Calu3 (cell line): ENCODE measurements at regions not wholly inside any gene's neighbourhood (a gene's known extent, or its start where the extent isn't known, plus 50 kb on each side); places are given as distances from the start of the nearest gene placed in this dataset.

Experiments
- BruUV-seq: library from RNA; stranded (reverse); fragments of 400-500 nt; replicated peaks from 2 replicates; lab custom pipeline; 2021; lab: Mats Ljungman, UMichigan
- CTCF ChIA-PET: fragments of 300-600 bp; sonication (Branson Sonifier 250); formaldehyde crosslinking; loops from one replicate; lab custom pipeline; 2022; ENCODE audit warnings: antibody characterized with exemption; lab: Charles Lee
- DNase-seq: peaks from one replicate; pipeline ENCODE4 v3.0.0; 2022
- H3K27ac Mint-ChIP-seq: one replicate; pipeline ENCODE4 v1.8.0; 2022; ENCODE audit warnings: mixed read lengths; ENCODE audit not compliant: unreplicated experiment
- H3K27me3 Mint-ChIP-seq: one replicate; pipeline ENCODE4 v1.8.0; 2022; ENCODE audit warnings: mixed read lengths; ENCODE audit not compliant: unreplicated experiment
- H3K36me3 Mint-ChIP-seq: one replicate; pipeline ENCODE4 v1.8.0; 2022; ENCODE audit warnings: mild to moderate bottlenecking, moderate library complexity, mixed read lengths; ENCODE audit not compliant: insufficient read depth, unreplicated experiment
- H3K4me1 Mint-ChIP-seq: one replicate; pipeline ENCODE4 v1.8.0; 2022; ENCODE audit warnings: mild to moderate bottlenecking, low read depth, mixed read lengths; ENCODE audit not compliant: unreplicated experiment
- H3K4me3 Mint-ChIP-seq: one replicate; pipeline ENCODE4 v1.8.0; 2022; ENCODE audit warnings: mild to moderate bottlenecking, low read depth, moderate library complexity, mixed read lengths; ENCODE audit not compliant: unreplicated experiment
- H3K9me3 Mint-ChIP-seq: one replicate; pipeline ENCODE4 v1.8.0; 2022; ENCODE audit warnings: low read depth, mixed read lengths; ENCODE audit not compliant: unreplicated experiment
- CTCF ChIP-seq: fragments of 200-600 bp; IDR thresholded peaks from one replicate; pipeline ENCODE4 v1.8.0; 2022; ENCODE audit warnings: antibody characterized with exemption; ENCODE audit not compliant: unreplicated experiment
- intact Hi-C: fragments of 100-400 bp; cut with micrococcal nuclease; formaldehyde crosslinking; loops from one replicate; pipeline ENCODE4 v1.10.0; 2022; ENCODE audit not compliant: unreplicated experiment

- CTCF ChIA-PET = no interaction called here
- H3K4me1 Mint-ChIP-seq = no peaks in the 10 kb centered on the region
- no peak for DNase-seq
- H3K4me3 Mint-ChIP-seq = no peak overlapping the region
- no peaks in the 10 kb centered on the region for H3K36me3 Mint-ChIP-seq
- TF ChIP-seq CTCF = no peak
- no peak overlapping the region for H3K27ac Mint-ChIP-seq
- H3K27me3 Mint-ChIP-seq = peaks cover 100% of the 10 kb centered on the region
- intact Hi-C loops = no loop called here
- BruUV-seq = no TSS peak
- H3K9me3 Mint-ChIP-seq = no peaks in the 10 kb centered on the region
Measured at GRCh38 chr17:79478841-79479240, 132.0 kb downstream of the RBFOX3 start.

DNA sequence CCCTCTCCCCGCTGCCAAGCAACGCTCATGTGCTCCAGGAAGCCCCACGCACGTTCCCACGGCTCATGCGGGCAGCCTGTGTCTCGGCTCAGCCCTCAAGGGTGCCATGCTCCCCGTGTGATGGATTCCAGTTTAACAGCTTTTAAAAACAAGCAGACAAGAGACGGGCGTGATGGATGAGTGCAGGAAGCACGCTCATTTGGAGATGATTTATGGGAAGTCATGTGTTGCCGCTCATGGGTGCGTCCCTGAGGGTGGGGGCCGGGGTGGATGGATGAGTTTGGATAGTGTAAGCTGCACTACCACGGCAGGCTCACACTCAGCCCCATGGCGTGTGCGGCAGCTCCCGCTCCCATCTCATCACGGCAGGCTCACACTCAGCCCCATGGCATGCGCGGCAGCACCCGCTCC is 132.8 kb downstream of the RBFOX3 start:
- no peak overlapping the region for H3K4me3 Mint-ChIP-seq

GRCh38 chr17:79476074-79476652 is 134.7 kb downstream of the RBFOX3 start:
- intact Hi-C loops = no loop called here
- Mint-ChIP-seq H3K27me3 (peaks cover 90% of the 10 kb centered on the region), H3K9me3 (no peaks in the 10 kb centered on the region), H3K4me1 (no peaks in the 10 kb centered on the region), H3K36me3 (no peaks in the 10 kb centered on the region), H3K4me3 (no peak overlapping the region), H3K27ac (no peak overlapping the region)
- DNase-seq = no peak
- CTCF ChIA-PET = no interaction called here
- no TSS peak for BruUV-seq
- no peak for TF ChIP-seq CTCF

More for the DNA sequence above, 132.8 kb downstream of the RBFOX3 start:
- intact Hi-C loops = no loop called here
- H3K36me3 Mint-ChIP-seq = no peaks in the 10 kb centered on the region
- CTCF ChIA-PET = no interaction called here
- peaks cover 100% of the 10 kb centered on the region for H3K27me3 Mint-ChIP-seq
- no peak for TF ChIP-seq CTCF
- H3K4me1 Mint-ChIP-seq = no peaks in the 10 kb centered on the region
- BruUV-seq = no TSS peak
- no peak overlapping the region for H3K27ac Mint-ChIP-seq
- no peaks in the 10 kb centered on the region for H3K9me3 Mint-ChIP-seq
- DNase-seq = no peak

DNA sequence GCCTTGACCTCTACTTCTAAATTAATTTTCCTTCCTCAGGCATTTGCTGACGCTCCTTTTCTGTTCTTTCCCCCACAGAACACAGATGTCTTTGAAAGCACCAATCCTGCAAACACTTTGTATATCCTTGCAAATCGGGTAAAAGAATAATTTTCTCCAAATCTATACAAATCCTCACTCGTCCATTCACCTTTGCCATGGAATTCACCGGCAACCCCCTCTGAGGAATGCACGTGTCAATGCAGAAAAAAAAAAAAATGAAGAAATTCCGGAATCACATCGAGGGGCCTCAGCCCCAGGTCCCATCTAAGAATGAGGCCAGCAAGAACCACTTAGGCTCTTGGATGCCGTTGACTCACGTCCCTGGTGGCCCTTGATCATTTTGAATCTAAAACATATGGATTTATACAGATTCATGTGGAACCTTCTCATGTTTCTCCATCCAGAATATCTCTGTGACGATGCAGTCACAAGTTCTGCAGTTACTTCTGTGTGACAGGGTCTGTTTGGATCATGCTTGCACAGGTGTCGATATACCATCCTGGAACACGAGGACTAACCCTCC is 136.9 kb downstream of the RBFOX3 start:
- CTCF ChIA-PET = no interaction called here
- TF ChIP-seq CTCF = no peak
- Mint-ChIP-seq H3K27ac (no peak overlapping the region), H3K4me1 (no peaks in the 10 kb centered on the region), H3K36me3 (no peaks in the 10 kb centered on the region), H3K27me3 (peaks cover 68% of the 10 kb centered on the region), H3K9me3 (no peaks in the 10 kb centered on the region), H3K4me3 (no peak overlapping the region)
- no TSS peak for BruUV-seq
- intact Hi-C loops = no loop called here
- DNase-seq = no peak
